K562 (cell line): ENCODE measurements at regions not wholly inside any gene's neighbourhood (a gene's known extent, or its start where the extent isn't known, plus 50 kb on each side); places are given as distances from the start of the nearest gene placed in this dataset.

Source experiments
- CTCF ChIP-seq, 3 experiments: IDR thresholded peaks in 2 of 3; conservative IDR thresholded peaks in 1 of 3; 2 replicates each; pipeline ENCODE4 v1.5.1; 2011 to 2012; ENCODE audit warnings: low read length in 3 of 3, mild to moderate bottlenecking in 3 of 3, control low read depth in 2 of 3, improper control_type of control experiment in 1 of 3, inconsistent platforms in 1 of 3, low read depth in 1 of 3, mixed read lengths in 1 of 3, moderate library complexity in 1 of 3; ENCODE audit not compliant: insufficient read depth in 2 of 3
- ELK1 ChIP-seq: sonication (generic); formaldehyde crosslinking; IDR thresholded peaks from 2 replicates; pipeline ENCODE4 v1.8.1; 2022; ENCODE audit warnings: missing genetic modification reagents
- EP300 ChIP-seq: IDR thresholded peaks from 2 replicates; pipeline ENCODE4 v1.6.1; 2012; ENCODE audit warnings: low read length, improper control_type of control experiment
- EZH2 ChIP-seq: IDR thresholded peaks from 2 replicates; pipeline ENCODE4 v1.6.1; 2012; ENCODE audit warnings: low read depth, mild to moderate bottlenecking, inconsistent platforms, low read length, borderline replicate concordance
- HNRNPUL1 ChIP-seq: fragments of 200-400 bp; formaldehyde crosslinking; IDR thresholded peaks from 2 replicates; pipeline ENCODE4 v1.6.1; 2017; ENCODE audit warnings: low read length
- NBN ChIP-seq: fragments of 450-650 bp; IDR thresholded peaks from 2 replicates; pipeline ENCODE4 v1.6.1; 2016; ENCODE audit warnings: low read depth, mild to moderate bottlenecking
- NR3C1 ChIP-seq: sonication (generic); formaldehyde crosslinking; IDR thresholded peaks from 2 replicates; pipeline ENCODE4 v1.8.1; 2022; ENCODE audit warnings: missing genetic modification reagents
- POLR2AphosphoS5 ChIP-seq: IDR thresholded peaks from 2 replicates; pipeline ENCODE4 v1.6.1; 2011; ENCODE audit warnings: mild to moderate bottlenecking, low read depth, low read length, moderate library complexity; ENCODE audit not compliant: control insufficient read depth, insufficient read depth
- RNF2 ChIP-seq: sonication (generic); IDR thresholded peaks from 2 replicates; pipeline ENCODE4 v1.6.1; 2016
- SPI1 ChIP-seq: IDR thresholded peaks from 2 replicates; pipeline ENCODE4 v1.6.1; 2011; ENCODE audit warnings: low read depth, low read length, control low read depth, borderline replicate concordance
- TCF7L2 ChIP-seq: fragments of 150-350 bp; IDR thresholded peaks from 2 replicates; pipeline ENCODE4 v1.6.1; 2016; ENCODE audit warnings: low read depth, mild to moderate bottlenecking, low read length, moderate library complexity
- U2AF1 ChIP-seq: fragments of 200-400 bp; formaldehyde crosslinking; optimal IDR thresholded peaks from 2 replicates; pipeline ENCODE3; 2017; ENCODE audit warnings: mild to moderate bottlenecking, low read depth, low read length, moderate library complexity
- ZBTB33 ChIP-seq: sonication (generic); formaldehyde crosslinking; IDR thresholded peaks from 2 replicates; pipeline ENCODE4 v1.8.1; 2023; ENCODE audit warnings: mild to moderate bottlenecking, missing genetic modification reagents
- ZNF274 ChIP-seq: IDR thresholded peaks from 2 replicates; pipeline ENCODE4 v1.6.1; 2011; ENCODE audit warnings: low read depth, mild to moderate bottlenecking, low read length, moderate library complexity, borderline replicate concordance

- TF ChIP-seq ZNF274 (no peak), RNF2 (no peak), POLR2AphosphoS5 (no peak), NBN (no peak), EZH2 (no peak), SPI1 (no peak), HNRNPUL1 (no peak), NR3C1 (CRISPR knock-in tag) (no peak), EP300 (no peak), ELK1 (no peak), U2AF1 (no peak), CTCF (IDR thresholded peaks at IDR 0.05 in 2 of 3, conservative IDR thresholded peaks at IDR 0.05 in 1 of 3; ENCODE audit: insufficient read depth in 2 of 3, low read depth in 1 of 3, low read length in 3 of 3) (no peak), TCF7L2 (no peak), ZBTB33 (no peak)
Observed at GRCh38 chr15:29558261-29558660, 264.0 kb downstream of the TJP1 start.
